ENCODE measurements at regions not wholly inside any gene's neighbourhood (a gene's known extent, or its start where the extent isn't known, plus 50 kb on each side); places are given as distances from the start of the nearest gene placed in this dataset.

DNA sequence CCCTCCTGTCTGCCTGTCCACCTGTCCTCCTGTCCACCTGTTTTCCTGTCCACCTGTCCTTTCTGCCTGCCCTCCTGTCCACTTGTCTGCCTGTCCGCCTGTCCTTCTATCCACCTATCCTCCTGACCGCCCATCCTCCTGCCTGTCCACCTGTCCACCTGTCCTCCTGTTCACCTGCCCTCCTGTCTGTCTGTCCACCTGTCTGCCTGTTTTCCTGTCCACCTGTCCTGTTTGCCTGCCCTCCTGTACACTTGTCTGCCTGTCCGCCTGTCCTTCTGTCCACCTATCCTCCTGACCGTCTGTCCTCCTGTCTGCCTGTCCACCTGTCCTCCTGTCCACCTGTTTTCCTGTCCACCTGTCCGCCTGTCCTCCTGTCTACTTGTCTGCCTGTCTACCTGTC lies 682.8 kb downstream of the TBC1D22A start:
- Histone ChIP-seq H3K27ac (ENCODE audit: extremely low read length, insufficient read depth, low read length) (no peak overlapping the region), H2AFZ (ENCODE audit: low read length) (no peak overlapping the region), H3K4me3 (replicated peaks in 1 of 3; ENCODE audit: insufficient read depth in 1 of 3, low read depth in 2 of 3, low read length in 3 of 3) (no peak overlapping the region), H3K27me3 (ENCODE audit: control insufficient read depth in 1 of 2, insufficient read depth in 2 of 2, low read length in 2 of 2) (peaks cover 6 to 36% of the 10 kb centered on the region in 2 experiments; a peak in 4 of 5 replicates), H3K4me2 (ENCODE audit: low read depth, low read length) (no peak overlapping the region), H3K4me1 (ENCODE audit: insufficient read depth, low read length) (no peaks in the 10 kb centered on the region), H3K9ac (ENCODE audit: insufficient read depth, low read depth, low read length) (no peak overlapping the region), H3K36me3 (replicated peaks in 1 of 2; ENCODE audit: control insufficient read depth in 1 of 2, insufficient read depth in 2 of 2, low read length in 2 of 2) (no peaks in the 10 kb centered on the region), H4K20me1 (ENCODE audit: insufficient read depth, low read length) (no peaks in the 10 kb centered on the region), H3K79me2 (ENCODE audit: insufficient read depth, low read length) (no peaks in the 10 kb centered on the region), H3K9me3 (ENCODE audit: low read length) (no peaks in the 10 kb centered on the region)
- in situ Hi-C loops (cut with HindIII; ENCODE audit: extremely low pct_ligation_motif_present, low pct_unique_long_range_greater_than_20kb) = no loop called here
- no peak for DNase-seq (ENCODE audit: low spot score)
- POLR2A ChIA-PET = no interaction called here
- TF ChIP-seq ZNF292 (CRISPR knock-in tag; IDR thresholded peaks at IDR 0.05; ENCODE audit: borderline replicate concordance, low read depth) (no peak), GABPA (IDR thresholded peaks at IDR 0.05; ENCODE audit: low read depth, low read length) (no peak), GABPA (CRISPR knock-in tag; IDR thresholded peaks at IDR 0.05; ENCODE audit: low read depth) (no peak)
- intact Hi-C loops (cut with micrococcal nuclease; ENCODE audit: unreplicated experiment) = no loop called here
- WGBS (ENCODE audit: low lambda C conversion rate) = 14% methylated on average over 5 of the region's 5 CpGs
- CTCF ChIA-PET (ENCODE audit: low intra/inter-chr PET ratio, low total read pairs) = no interaction called here
- no TSS peak for BruUV-seq (replicated peaks)
- ATAC-seq = no peak
- no peak for FAIRE-seq

DNA sequence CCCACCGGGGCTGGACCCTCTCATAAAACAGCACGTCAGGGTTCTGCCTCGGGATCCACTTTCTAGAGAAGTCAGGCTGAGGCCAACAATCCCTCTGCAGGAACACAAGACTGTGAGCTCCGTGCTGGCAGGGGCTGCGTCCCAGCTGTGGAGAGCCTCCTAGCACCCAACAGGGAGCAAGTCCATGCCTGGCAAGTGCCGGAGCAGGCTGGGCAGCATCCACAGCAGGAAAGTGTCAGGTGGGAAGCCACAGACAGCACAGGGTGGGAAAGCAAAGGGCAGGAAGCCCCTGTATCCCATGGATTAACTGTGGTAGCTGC lies 682.3 kb downstream of the TBC1D22A start:
- H2AFZ ChIP-seq (ENCODE audit: low read length) = no peak overlapping the region
- DNase-seq (ENCODE audit: low spot score) = no peak
- H3K36me3 ChIP-seq (replicated peaks in 1 of 2; ENCODE audit: control insufficient read depth in 1 of 2, insufficient read depth in 2 of 2, low read length in 2 of 2) = no peaks in the 10 kb centered on the region
- no peak for FAIRE-seq
- no peaks in the 10 kb centered on the region for H3K9me3 ChIP-seq (ENCODE audit: low read length)
- no TSS peak for BruUV-seq (replicated peaks)
- no peaks in the 10 kb centered on the region for H3K79me2 ChIP-seq (ENCODE audit: insufficient read depth, low read length)
- ChIA-PET CTCF (ENCODE audit: low intra/inter-chr PET ratio, low total read pairs) (no interaction called here), POLR2A (no interaction called here)
- no peaks in the 10 kb centered on the region for H3K4me1 ChIP-seq (ENCODE audit: insufficient read depth, low read length)
- TF ChIP-seq TRIM24 (CRISPR knock-in tag; IDR thresholded peaks at IDR 0.05) (no peak), NR3C1 (CRISPR knock-in tag; IDR thresholded peaks at IDR 0.05) (no peak), ONECUT2 (CRISPR knock-in tag; IDR thresholded peaks at IDR 0.05) (no peak), NFRKB (IDR thresholded peaks at IDR 0.05) (no peak), JUN (CRISPR knock-in tag; IDR thresholded peaks at IDR 0.05) (no peak), ISL2 (CRISPR knock-in tag; IDR thresholded peaks at IDR 0.05) (no peak), ZBTB1 (CRISPR knock-in tag; IDR thresholded peaks at IDR 0.05; ENCODE audit: borderline replicate concordance) (no peak)
- H3K27ac ChIP-seq (ENCODE audit: extremely low read length, insufficient read depth, low read length) = no peak overlapping the region
- no peak overlapping the region for H3K9ac ChIP-seq (ENCODE audit: insufficient read depth, low read depth, low read length)
- intact Hi-C loops (cut with micrococcal nuclease; ENCODE audit: unreplicated experiment) = no loop called here
- no peak overlapping the region for H3K4me3 ChIP-seq (replicated peaks in 1 of 3; ENCODE audit: insufficient read depth in 1 of 3, low read depth in 2 of 3, low read length in 3 of 3)
- in situ Hi-C loops (cut with HindIII; ENCODE audit: extremely low pct_ligation_motif_present, low pct_unique_long_range_greater_than_20kb) = no loop called here
- no peak for ATAC-seq
- no peak overlapping the region for H3K4me2 ChIP-seq (ENCODE audit: low read depth, low read length)
- WGBS (ENCODE audit: low lambda C conversion rate) = 0% methylated on average over 3 of the region's 6 CpGs
- H3K27me3 ChIP-seq (ENCODE audit: control insufficient read depth in 1 of 2, insufficient read depth in 2 of 2, low read length in 2 of 2) = peaks cover 5 to 36% of the 10 kb centered on the region in 2 experiments; a peak in 4 of 5 replicates
- H4K20me1 ChIP-seq (ENCODE audit: insufficient read depth, low read length) = no peaks in the 10 kb centered on the region

All from HepG2 (cell line).